H9 (cell line): ENCODE measurements at regions not wholly inside any gene's neighbourhood (a gene's known extent, or its start where the extent isn't known, plus 50 kb on each side); places are given as distances from the start of the nearest gene placed in this dataset.
"Not testable (repeated sequence)": the region's sequence is repeated elsewhere in the genome, so short reads cannot be mapped to it uniquely, and the experiment has no call there.

Source experiments
- DNase-seq: peaks from one replicate; pipeline ENCODE4 v3.0.0-alpha.2; 2017
- H2AFZ ChIP-seq: one replicate; pipeline ENCODE4 v1.6.1; 2013; ENCODE audit warnings: mild to moderate bottlenecking, low read length, control low read depth, moderate library complexity
- H2AK5ac ChIP-seq: 2 replicates; pipeline ENCODE4 v1.6.1; 2013; ENCODE audit warnings: low read length, control low read depth, mixed read lengths; ENCODE audit not compliant: insufficient read length
- H2BK120ac ChIP-seq: one replicate; pipeline ENCODE4 v1.6.1; 2013; ENCODE audit warnings: low read depth, mild to moderate bottlenecking, low read length, control low read depth, inconsistent platforms; ENCODE audit not compliant: poor library complexity, severe bottlenecking
- H2BK12ac ChIP-seq: 2 replicates; pipeline ENCODE4 v1.6.1; 2013; ENCODE audit warnings: low read length, control low read depth, mixed read lengths, low read depth; ENCODE audit not compliant: insufficient read length
- H2BK15ac ChIP-seq: 2 replicates; pipeline ENCODE4 v1.6.1; 2013; ENCODE audit warnings: low read depth, low read length, control low read depth
- H2BK20ac ChIP-seq: one replicate; pipeline ENCODE4 v1.6.1; 2013; ENCODE audit warnings: low read depth, mild to moderate bottlenecking, low read length, control low read depth, inconsistent platforms; ENCODE audit not compliant: poor library complexity, severe bottlenecking
- H2BK5ac ChIP-seq: 2 replicates; pipeline ENCODE4 v1.6.1; 2013; ENCODE audit warnings: low read length, control low read depth, mixed read lengths; ENCODE audit not compliant: insufficient read length
- H3K14ac ChIP-seq: 2 replicates; pipeline ENCODE4 v1.6.1; 2013; ENCODE audit warnings: low read length, control low read depth; ENCODE audit not compliant: insufficient read depth
- H3K18ac ChIP-seq: 2 replicates; pipeline ENCODE4 v1.6.1; 2013; ENCODE audit warnings: low read depth, mild to moderate bottlenecking, mixed read lengths, low read length, control low read depth; ENCODE audit not compliant: insufficient read length
- H3K23ac ChIP-seq: 2 replicates; pipeline ENCODE4 v1.6.1; 2013; ENCODE audit warnings: low read length, control low read depth, mixed read lengths, low read depth; ENCODE audit not compliant: insufficient read length
- H3K23me2 ChIP-seq: 2 replicates; pipeline ENCODE4 v1.6.1; 2013; ENCODE audit warnings: low read depth, mild to moderate bottlenecking, mixed read lengths, low read length, control low read depth; ENCODE audit not compliant: insufficient read length, poor library complexity, severe bottlenecking
- H3K27ac ChIP-seq: 2 replicates; pipeline ENCODE4 v1.5.1; 2013; ENCODE audit warnings: low read length, control low read depth, mixed read lengths, low read depth; ENCODE audit not compliant: insufficient read length
- H3K27me3 ChIP-seq: 2 replicates; pipeline ENCODE4 v1.6.1; 2013; ENCODE audit warnings: low read length, control low read depth, inconsistent platforms; ENCODE audit not compliant: insufficient read depth
- H3K4ac ChIP-seq: 2 replicates; pipeline ENCODE4 v1.6.1; 2013; ENCODE audit warnings: low read depth, mild to moderate bottlenecking, control low read depth, inconsistent platforms, low read length, moderate library complexity
- H3K4me1 ChIP-seq: 2 replicates; pipeline ENCODE4 v1.6.1; 2013; ENCODE audit warnings: low read length, control low read depth, inconsistent platforms; ENCODE audit not compliant: insufficient read depth
- H3K4me2 ChIP-seq: 2 replicates; pipeline ENCODE4 v1.6.1; 2013; ENCODE audit warnings: low read length, control low read depth, mixed read lengths; ENCODE audit not compliant: insufficient read length, insufficient read depth
- H3K56ac ChIP-seq: 2 replicates; pipeline ENCODE4 v1.6.1; 2013; ENCODE audit warnings: low read depth, mild to moderate bottlenecking, mixed read lengths, low read length, control low read depth; ENCODE audit not compliant: insufficient read length
- H3K79me1 ChIP-seq: 2 replicates; pipeline ENCODE4 v1.6.1; 2013; ENCODE audit warnings: low read depth, mild to moderate bottlenecking, moderate library complexity, low read length, control low read depth, inconsistent platforms; ENCODE audit not compliant: insufficient read depth, poor library complexity, severe bottlenecking
- H3K79me2 ChIP-seq: 2 replicates; pipeline ENCODE4 v1.6.1; 2013; ENCODE audit warnings: low read length, control low read depth, inconsistent platforms; ENCODE audit not compliant: insufficient read depth
- H3K9ac ChIP-seq: 2 replicates; pipeline ENCODE4 v1.6.1; 2013; ENCODE audit warnings: low read length, control low read depth, mixed read lengths; ENCODE audit not compliant: insufficient read length; ENCODE audit errors: extremely low read depth
- H3K9me3 ChIP-seq: one replicate; pipeline ENCODE4 v1.6.1; 2013; ENCODE audit warnings: low read depth, low read length, inconsistent platforms; ENCODE audit not compliant: control insufficient read depth
- H3T11ph ChIP-seq: one replicate; pipeline ENCODE4 v1.6.1; 2013; ENCODE audit warnings: mild to moderate bottlenecking, low read length, control low read depth, inconsistent platforms
- H4K20me1 ChIP-seq: one replicate; pipeline ENCODE4 v1.6.1; 2013; ENCODE audit not compliant: control insufficient read depth, insufficient read length, insufficient read depth
- H4K5ac ChIP-seq: 2 replicates; pipeline ENCODE4 v1.6.1; 2013; ENCODE audit warnings: low read depth, mild to moderate bottlenecking, mixed read lengths, low read length, control low read depth; ENCODE audit not compliant: insufficient read length
- H4K8ac ChIP-seq: replicated peaks from 2 replicates; pipeline ENCODE4 v1.6.1; 2013; ENCODE audit warnings: low read length, control low read depth, mixed read lengths, low read depth; ENCODE audit not compliant: insufficient read length
- H4K91ac ChIP-seq: 2 replicates; pipeline ENCODE4 v1.6.1; 2013; ENCODE audit warnings: low read depth, mild to moderate bottlenecking, moderate library complexity, mixed read lengths, low read length, control low read depth; ENCODE audit not compliant: insufficient read length
- H3K27ac Mint-ChIP-seq, 3 experiments: 2 replicates in 2 of 3; 3 replicates in 1 of 3; pipeline ENCODE4 v1.8.0; 2020 to 2021; ENCODE audit warnings: mixed read lengths in 3 of 3, mild to moderate bottlenecking in 1 of 3, moderate library complexity in 1 of 3
- H3K27me3 Mint-ChIP-seq: 2 replicates; pipeline ENCODE4 v1.8.0; 2021; ENCODE audit warnings: low read depth, mild to moderate bottlenecking, moderate library complexity, mixed read lengths
- H3K36me3 Mint-ChIP-seq, 3 experiments: 2 replicates in 2 of 3; 3 replicates in 1 of 3; pipeline ENCODE4 v1.8.0; 2020 to 2021; ENCODE audit warnings: low read depth in 3 of 3, mixed read lengths in 3 of 3; ENCODE audit not compliant: insufficient read depth in 1 of 3
- H3K4me1 Mint-ChIP-seq, 2 experiments: 2 replicates each; pipeline ENCODE4 v1.8.0; 2020; ENCODE audit warnings: mixed read lengths in 2 of 2
- H3K4me3 Mint-ChIP-seq, 2 experiments: 2 replicates in 1 of 2; 3 replicates in 1 of 2; pipeline ENCODE4 v1.8.0; 2020 to 2021; ENCODE audit warnings: mild to moderate bottlenecking in 2 of 2, mixed read lengths in 2 of 2, moderate library complexity in 1 of 2
- H3K9me3 Mint-ChIP-seq, 2 experiments: 2 replicates in 1 of 2; 3 replicates in 1 of 2; pipeline ENCODE4 v1.8.0; 2020; ENCODE audit warnings: mild to moderate bottlenecking in 2 of 2, mixed read lengths in 2 of 2, moderate library complexity in 1 of 2
- CTCF ChIP-seq: fragments of 200-600 bp; sonication (generic); conservative IDR thresholded peaks from 3 replicates; pipeline ENCODE4 v1.8.0; 2021; ENCODE audit warnings: antibody characterized with exemption, mild to moderate bottlenecking
- WGBS: extraction: QIAGEN DNeasy Blood & Tissue Kit; methylation state at CpG from one replicate; pipeline ENCODE4 v1.1.7; 2013; ENCODE audit warnings: missing lambda C conversion rate, low lambda C conversion rate, mixed read lengths; ENCODE audit not compliant: insufficient read length; ENCODE audit errors: extremely low coverage; 5-methylcytosine and 5-hydroxymethylcytosine counted together

- H3K4me3 Mint-ChIP-seq = no peak overlapping the region
- Histone ChIP-seq H3K27ac (no peak overlapping the region), H2BK20ac (no peak overlapping the region), H3K27me3 (no peaks in the 10 kb centered on the region; the same call in 1 of the 2 replicates), H4K8ac (no peak overlapping the region), H3K4ac (no peak overlapping the region), H3K14ac (no peak overlapping the region), H3K4me1 (peaks cover 6% of the 10 kb centered on the region; the same call in 1 of the 2 replicates), H3K23me2 (no peaks in the 10 kb centered on the region), H3K79me2 (no peaks in the 10 kb centered on the region), H3T11ph (no peak overlapping the region), H3K56ac (no peak overlapping the region), H3K18ac (no peak overlapping the region), H3K79me1 (no peaks in the 10 kb centered on the region), H3K23ac (no peak overlapping the region), H2AK5ac (no peak overlapping the region), H2BK12ac (no peak overlapping the region), H3K9me3 (no peaks in the 10 kb centered on the region), H3K9ac (no peak overlapping the region), H4K5ac (no peak overlapping the region), H2BK120ac (no peak overlapping the region), H2BK5ac (no peak overlapping the region), H4K20me1 (no peaks in the 10 kb centered on the region), H2AFZ (no peak overlapping the region), H3K4me2 (no peak overlapping the region), H2BK15ac (no peak overlapping the region), H4K91ac (no peak overlapping the region)
- no peaks in the 10 kb centered on the region; a peak in 1 of 5 replicates for H3K9me3 Mint-ChIP-seq
- DNase-seq = no peak
- TF ChIP-seq CTCF = no peak
- no CpG with 5 or more reads among the region's 3 CpGs for WGBS
- H3K27ac Mint-ChIP-seq = 0 out of 7 replicates have a peak overlapping the region, but pooled peaks of 1 of the 3 experiments have one; percentile 22
- no peaks in the 10 kb centered on the region for H3K36me3 Mint-ChIP-seq
- no peaks in the 10 kb centered on the region for H3K27me3 Mint-ChIP-seq
- H3K4me1 Mint-ChIP-seq = peaks cover 21 to 23% of the 10 kb centered on the region in 2 experiments
Measured at GRCh38 chr11:93603225-93604007, 58.1 kb upstream of the CEP295 start.

- no CpG with 5 or more reads among the region's 2 CpGs for WGBS
- not testable (repeated sequence) for H2BK5ac ChIP-seq, H3K4me3 Mint-ChIP-seq, H3K18ac ChIP-seq, H3K4ac ChIP-seq, H4K8ac ChIP-seq, H4K20me1 ChIP-seq, H3K4me2 ChIP-seq, H3T11ph ChIP-seq, DNase-seq, H3K23me2 ChIP-seq, H2BK120ac ChIP-seq, H3K23ac ChIP-seq, H2BK20ac ChIP-seq, H3K79me1 ChIP-seq, H2BK15ac ChIP-seq, H2AFZ ChIP-seq, H3K36me3 Mint-ChIP-seq, H3K9me3 ChIP-seq, H2BK12ac ChIP-seq, H2AK5ac ChIP-seq, H3K27ac Mint-ChIP-seq, H3K27me3 Mint-ChIP-seq, H3K9ac ChIP-seq, H3K14ac ChIP-seq, H3K27ac ChIP-seq, H3K27me3 ChIP-seq, H3K4me1 ChIP-seq, H3K79me2 ChIP-seq, H3K56ac ChIP-seq, H4K91ac ChIP-seq, H3K9me3 Mint-ChIP-seq, H4K5ac ChIP-seq, H3K4me1 Mint-ChIP-seq
Measured at GRCh38 chr11:93596171-93596570, 53.0 kb upstream of the SMCO4 start.
